Stimulated activated CD4-positive, alpha-beta T cell treated with anti-CD3 and anti-CD28 coated beads, Interleukin-2, amount 100 ng/mL, for 48 hours (primary cell): ENCODE measurements at regions not wholly inside any gene's neighbourhood (a gene's known extent, or its start where the extent isn't known, plus 50 kb on each side); places are given as distances from the start of the nearest gene placed in this dataset.
"Not testable (repeated sequence)": the region's sequence is repeated elsewhere in the genome, so short reads cannot be mapped to it uniquely, and the experiment has no call there.

Source experiments
- DNase-seq, 2 donors: peaks; one replicate each; pipeline ENCODE4 v3.0.0-alpha.2; 2020

DNA sequence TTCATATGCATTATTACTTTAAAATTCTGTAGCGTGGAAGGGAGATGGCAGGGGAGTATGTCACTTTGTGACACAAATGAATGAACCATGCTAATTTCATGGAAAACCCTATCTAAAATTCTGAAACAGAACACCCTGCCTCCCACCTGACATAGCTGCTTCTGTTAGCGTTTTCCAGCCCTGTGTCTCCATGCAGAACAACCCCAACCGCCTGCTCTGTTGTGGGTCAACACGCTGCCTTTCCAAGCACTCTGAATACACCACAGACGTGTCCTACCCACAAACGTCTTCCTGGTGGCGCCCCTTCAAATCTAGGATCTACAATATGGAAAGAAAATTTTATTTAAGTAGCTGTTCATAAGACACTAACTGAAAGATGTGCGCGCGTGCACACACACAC lies 238.6 kb downstream of the TRIML1 start:
- no peak for DNase-seq

- DNase-seq = no peak
Measured at GRCh38 chr4:188383180-188383579, 243.9 kb downstream of the TRIML1 start.

DNA sequence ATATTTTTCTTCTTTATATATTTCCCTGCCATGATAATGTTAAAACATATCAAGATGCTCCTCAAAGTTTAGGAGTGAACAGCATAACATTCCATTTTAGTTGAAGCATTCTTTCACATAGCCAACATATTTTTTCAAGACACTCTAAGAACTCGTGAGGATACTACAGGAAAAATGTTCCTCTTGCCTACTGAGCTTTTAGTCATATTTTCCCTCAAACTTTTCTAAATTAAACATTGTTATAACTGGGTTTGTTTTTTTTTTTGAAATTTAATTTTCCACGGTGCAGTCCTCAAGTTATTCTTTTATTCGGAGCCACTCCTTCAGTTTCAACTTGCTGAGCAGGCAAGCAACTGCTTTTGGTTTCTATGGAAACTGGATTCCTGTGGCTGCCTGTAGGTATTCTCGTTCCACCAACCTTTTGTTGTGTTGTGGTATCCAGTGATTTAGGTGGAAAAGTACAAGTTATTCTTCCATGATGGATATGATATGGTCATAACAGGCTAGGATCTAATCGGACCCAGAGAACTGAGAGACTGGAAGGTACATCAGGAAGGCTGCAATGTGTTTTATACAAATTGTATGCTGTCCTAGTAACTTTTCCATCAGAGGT lies 248.0 kb downstream of the TRIML1 start:
- DNase-seq = no peak

GRCh38 chr4:188391349-188391748 lies 252.1 kb downstream of the TRIML1 start:
- DNase-seq = not testable (repeated sequence)

- no peak for DNase-seq
Measured at GRCh38 chr4:188396037-188396436, 256.8 kb downstream of the TRIML1 start.

- no peak for DNase-seq
Measured at GRCh38 chr4:188399834-188400233, 260.6 kb downstream of the TRIML1 start.

- no peak for DNase-seq
Measured at GRCh38 chr4:188400451-188400850, 261.2 kb downstream of the TRIML1 start.

- no peak for DNase-seq
Measured at GRCh38 chr4:188403272-188403671, 264.0 kb downstream of the TRIML1 start.

DNA sequence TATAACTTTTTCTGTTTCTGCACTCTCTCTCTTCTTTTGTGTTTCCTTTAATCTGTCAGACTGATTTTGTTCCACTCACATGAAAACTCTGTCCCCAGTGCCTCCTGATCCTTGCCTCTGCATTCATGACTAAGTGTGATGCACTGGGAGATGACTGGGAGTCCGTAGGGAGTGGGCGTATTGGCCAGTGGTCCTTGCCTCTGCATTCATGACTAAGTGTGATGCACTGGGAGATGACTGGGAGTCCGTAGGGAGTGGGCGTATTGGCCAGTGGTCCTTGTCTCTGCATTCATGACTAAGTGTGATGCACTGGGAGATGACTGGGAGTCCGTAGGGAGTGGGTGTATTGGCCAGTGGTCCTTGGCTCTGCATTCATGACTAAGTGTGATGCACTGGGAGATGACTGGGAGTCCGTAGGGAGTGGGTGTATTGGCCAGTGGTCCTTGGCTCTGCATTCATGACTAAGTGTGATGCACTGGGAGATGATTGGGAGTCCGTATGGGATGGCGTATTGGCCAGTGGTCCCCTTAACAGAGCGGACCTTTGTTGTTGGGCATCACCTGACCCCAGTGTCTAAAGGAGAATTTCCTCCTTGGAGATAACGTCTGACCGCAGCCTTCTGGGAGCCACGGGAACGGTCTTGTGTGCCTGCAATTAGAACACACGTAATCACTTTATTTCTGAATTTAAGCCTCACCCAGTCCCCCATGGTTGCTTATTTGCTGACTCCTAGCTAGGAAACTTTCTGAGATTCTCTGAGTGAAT lies 266.0 kb downstream of the TRIML1 start:
- not testable (repeated sequence) for DNase-seq

- no peak for DNase-seq
Measured at GRCh38 chr4:188408244-188409030, 269.2 kb downstream of the TRIML1 start.

- DNase-seq = no peak
Measured at GRCh38 chr4:188409851-188410250, 270.6 kb downstream of the TRIML1 start.

GRCh38 chr4:188411805-188412204 lies 272.6 kb downstream of the TRIML1 start:
- DNase-seq = no peak

DNA sequence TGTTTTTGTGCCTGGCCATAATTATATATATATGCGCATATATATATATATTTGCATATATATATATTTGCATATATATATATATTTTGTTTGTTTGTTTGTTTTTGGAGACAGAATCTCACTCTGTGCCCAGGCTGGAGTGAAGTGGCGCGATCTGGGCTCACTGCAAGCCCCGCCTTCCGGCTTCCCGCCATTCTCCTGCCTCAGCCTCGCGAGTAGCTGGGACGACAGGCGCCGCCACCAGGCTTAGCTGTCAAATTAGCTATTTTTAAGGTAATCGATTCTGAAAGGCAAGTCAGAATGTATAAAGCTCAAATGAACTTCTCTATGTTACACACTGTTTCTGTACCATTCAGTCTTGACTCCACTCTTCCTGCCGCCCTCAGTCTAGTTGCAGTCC lies 273.3 kb downstream of the TRIML1 start:
- DNase-seq = no peak

- DNase-seq = no peak
Measured at GRCh38 chr4:188414441-188414840, 275.2 kb downstream of the TRIML1 start.

- no peak for DNase-seq
Measured at GRCh38 chr4:188417181-188417580, 277.9 kb downstream of the TRIML1 start.

- DNase-seq = no peak
Measured at GRCh38 chr4:188423039-188423438, 283.8 kb downstream of the TRIML1 start.

DNA sequence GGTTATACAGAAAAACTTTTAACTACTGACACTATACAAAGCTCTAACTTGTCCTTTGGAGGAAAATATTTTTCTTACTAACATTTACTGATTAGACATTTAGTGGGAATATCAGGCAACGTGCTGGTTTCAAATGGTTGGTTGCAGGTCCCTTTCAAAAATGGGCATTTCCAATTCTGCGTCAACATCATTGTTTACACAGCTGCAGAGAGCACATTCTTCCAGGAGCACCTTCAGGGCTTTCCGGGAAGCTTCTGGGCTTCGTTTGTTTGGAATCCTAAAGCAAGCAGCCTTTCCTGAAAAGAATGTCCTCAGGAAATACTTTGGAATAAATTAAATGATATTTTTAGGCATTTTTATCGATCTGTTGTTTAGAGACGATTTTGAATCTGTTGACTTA lies 289.7 kb downstream of the TRIML1 start:
- no peak for DNase-seq

DNA sequence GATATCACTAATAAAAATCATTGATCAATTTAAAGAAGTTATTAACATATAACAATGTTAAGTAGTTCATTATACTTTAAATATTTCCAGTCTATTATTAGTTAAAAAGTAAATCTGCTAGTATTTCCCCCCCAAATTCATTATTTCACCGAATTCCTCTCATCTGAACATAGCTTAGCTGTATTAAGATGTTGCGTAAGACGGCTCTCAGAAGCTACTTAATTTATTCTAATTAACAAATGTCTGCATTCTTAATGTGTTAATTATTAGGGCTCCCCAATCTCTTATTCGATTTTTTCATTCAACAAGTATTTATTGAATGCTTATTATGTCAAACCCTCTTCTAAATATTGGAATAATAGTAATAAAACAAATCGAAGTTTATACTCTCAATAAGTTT lies 290.7 kb downstream of the TRIML1 start:
- DNase-seq = no peak

GRCh38 chr4:188430384-188430783 lies 291.1 kb downstream of the TRIML1 start:
- no peak for DNase-seq

- no peak for DNase-seq
Measured at GRCh38 chr4:188432328-188432727, 293.1 kb downstream of the TRIML1 start.

DNA sequence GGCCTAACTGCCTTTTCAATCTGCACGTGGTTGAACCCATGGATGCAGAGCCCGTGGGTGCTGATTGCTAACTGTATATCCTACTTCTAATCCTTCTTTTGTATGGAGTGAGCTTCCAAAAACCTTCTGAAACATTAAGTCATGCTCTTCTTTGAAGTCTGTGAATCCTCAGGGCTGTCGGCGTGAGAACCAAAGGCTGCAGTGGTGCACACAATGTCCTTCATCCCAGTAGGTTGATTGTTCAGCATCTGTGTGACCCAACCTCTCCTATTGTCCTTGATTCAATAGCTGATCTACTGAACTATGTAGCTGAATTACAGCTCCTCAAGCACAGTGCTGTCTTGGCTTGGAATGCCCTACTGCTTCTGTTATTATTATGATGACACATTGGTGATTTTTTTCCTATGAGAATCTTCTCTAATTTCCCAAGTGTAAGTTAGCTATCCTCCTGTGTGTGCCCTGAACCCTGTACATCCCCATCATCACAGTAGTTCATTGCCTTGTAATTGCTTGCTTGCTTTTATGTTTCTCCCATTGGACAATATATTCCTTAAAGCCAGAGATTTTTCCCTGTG lies 294.6 kb downstream of the TRIML1 start:
- DNase-seq = no peak

GRCh38 chr4:188434643-188435042 lies 295.4 kb downstream of the TRIML1 start:
- DNase-seq = no peak

DNA sequence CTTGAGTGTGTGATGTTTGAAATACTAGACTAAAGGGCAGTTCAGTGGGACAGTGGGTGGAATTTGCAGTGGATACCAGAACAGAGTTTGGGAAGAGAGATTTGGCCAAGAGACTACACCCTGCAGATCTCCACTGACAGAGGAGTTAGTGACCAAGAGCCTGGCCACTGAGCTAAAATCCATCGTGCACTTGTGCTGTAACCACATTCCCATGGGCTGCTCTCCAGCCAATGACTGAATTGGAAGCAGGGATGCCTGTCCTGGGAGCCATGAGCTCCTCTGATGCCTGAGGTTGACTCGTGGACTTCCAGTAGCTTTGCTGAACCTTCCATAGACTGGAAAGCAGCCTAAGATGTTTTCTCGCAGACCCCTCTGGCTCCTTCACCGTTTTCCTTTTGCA lies 296.1 kb downstream of the TRIML1 start:
- no peak for DNase-seq

DNA sequence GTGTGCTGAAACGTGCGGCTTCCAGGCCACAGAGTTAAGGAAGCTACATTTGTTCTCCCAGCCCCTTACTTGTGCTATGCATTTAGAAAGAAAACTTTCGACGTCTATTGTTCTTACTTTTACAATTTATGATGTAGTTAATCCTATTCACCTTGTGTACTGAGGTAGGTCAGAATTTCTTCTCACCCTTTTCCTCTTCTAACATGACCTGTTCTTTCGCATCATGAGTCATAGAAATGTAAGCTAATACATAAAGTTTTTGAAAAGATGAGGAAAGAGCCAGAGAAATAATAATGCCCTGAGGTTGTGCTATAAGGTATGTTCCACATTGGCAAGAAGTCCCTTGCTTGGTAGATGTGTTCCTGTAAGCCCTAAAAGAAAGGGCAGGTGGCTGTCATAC lies 298.3 kb downstream of the TRIML1 start:
- no peak for DNase-seq
